Dendritic cell treated with granulocyte-macrophage colony-stimulating factor and Interleukin-4, amounts not matched to agents 40 ng/mL and 50 ng/mL, for 4 days (primary cell): ENCODE measurements at regions not wholly inside any gene's neighbourhood (a gene's known extent, or its start where the extent isn't known, plus 50 kb on each side); places are given as distances from the start of the nearest gene placed in this dataset.

Experiments used
- H3K27ac Mint-ChIP-seq: one replicate; pipeline ENCODE4 v1.8.0; 2022; ENCODE audit warnings: mild to moderate bottlenecking, mixed read lengths
- H3K27me3 Mint-ChIP-seq: one replicate; pipeline ENCODE4 v1.8.0; 2022; ENCODE audit warnings: mild to moderate bottlenecking, mixed read lengths
- H3K36me3 Mint-ChIP-seq: one replicate; pipeline ENCODE4 v1.8.0; 2022; ENCODE audit warnings: low read depth, mixed read lengths
- H3K4me1 Mint-ChIP-seq: one replicate; pipeline ENCODE4 v1.8.0; 2022; ENCODE audit warnings: low read depth, mixed read lengths
- H3K4me3 Mint-ChIP-seq: one replicate; pipeline ENCODE4 v1.8.0; 2022; ENCODE audit warnings: mild to moderate bottlenecking, moderate library complexity, mixed read lengths
- H3K9me3 Mint-ChIP-seq: one replicate; pipeline ENCODE4 v1.8.0; 2022; ENCODE audit warnings: mixed read lengths
- intact Hi-C: fragments of 100-400 bp; cut with micrococcal nuclease; formaldehyde crosslinking; loops from one replicate; pipeline ENCODE4 v1.15.0; 2022

DNA sequence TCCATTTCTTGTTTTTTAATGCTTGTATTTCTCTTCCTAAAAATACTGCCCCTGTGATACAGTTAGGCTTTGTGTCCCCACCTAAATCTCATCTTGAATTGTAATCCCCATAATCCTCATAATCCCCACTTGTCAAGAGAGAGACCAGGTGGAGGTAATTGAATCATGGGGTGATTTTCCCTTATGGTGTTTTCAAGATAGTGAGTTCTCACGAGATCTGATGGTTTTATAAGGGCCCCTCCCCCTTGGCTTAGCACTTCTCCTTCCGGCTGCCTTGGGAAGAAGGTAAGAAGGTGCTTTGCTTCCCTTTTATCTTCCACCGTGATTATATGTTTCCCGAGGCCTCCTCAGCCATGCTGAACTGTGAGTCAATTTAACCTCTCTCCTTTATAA is 227.4 kb downstream of the MAN2A1 start:
- H3K4me3 Mint-ChIP-seq, result no peak overlapping the region
- no peak overlapping the region for H3K27ac Mint-ChIP-seq
- H3K27me3 Mint-ChIP-seq, result no peaks in the 10 kb centered on the region
- intact Hi-C loops, result no loop called here
- H3K4me1 Mint-ChIP-seq, result no peaks in the 10 kb centered on the region
- no peaks in the 10 kb centered on the region for H3K36me3 Mint-ChIP-seq
- no peaks in the 10 kb centered on the region for H3K9me3 Mint-ChIP-seq

DNA sequence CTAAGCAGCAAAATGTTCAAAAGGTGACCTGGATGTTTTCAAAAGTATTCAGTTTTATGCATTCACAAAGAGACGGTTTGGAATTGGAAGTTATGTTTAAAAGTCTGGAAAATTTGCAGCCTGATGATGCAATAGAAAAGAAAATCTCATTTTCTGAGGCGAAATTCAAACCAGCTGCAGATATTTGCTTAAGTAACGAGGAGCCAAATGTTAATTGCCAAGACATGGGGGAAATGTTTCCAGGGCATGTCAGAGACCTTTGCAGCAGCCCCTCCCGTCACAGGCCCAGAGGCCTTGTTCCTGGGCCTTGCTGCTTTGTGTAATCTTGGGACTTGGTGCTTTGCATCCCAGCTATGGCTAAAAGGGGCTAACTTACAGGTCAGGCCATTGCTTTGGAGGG is 228.2 kb downstream of the MAN2A1 start:
- no peaks in the 10 kb centered on the region for H3K4me1 Mint-ChIP-seq
- no peak overlapping the region for H3K4me3 Mint-ChIP-seq
- H3K27me3 Mint-ChIP-seq, result no peaks in the 10 kb centered on the region
- H3K36me3 Mint-ChIP-seq, result no peaks in the 10 kb centered on the region
- H3K27ac Mint-ChIP-seq, result no peak overlapping the region
- no peaks in the 10 kb centered on the region for H3K9me3 Mint-ChIP-seq
- intact Hi-C loops, result no loop called here

DNA sequence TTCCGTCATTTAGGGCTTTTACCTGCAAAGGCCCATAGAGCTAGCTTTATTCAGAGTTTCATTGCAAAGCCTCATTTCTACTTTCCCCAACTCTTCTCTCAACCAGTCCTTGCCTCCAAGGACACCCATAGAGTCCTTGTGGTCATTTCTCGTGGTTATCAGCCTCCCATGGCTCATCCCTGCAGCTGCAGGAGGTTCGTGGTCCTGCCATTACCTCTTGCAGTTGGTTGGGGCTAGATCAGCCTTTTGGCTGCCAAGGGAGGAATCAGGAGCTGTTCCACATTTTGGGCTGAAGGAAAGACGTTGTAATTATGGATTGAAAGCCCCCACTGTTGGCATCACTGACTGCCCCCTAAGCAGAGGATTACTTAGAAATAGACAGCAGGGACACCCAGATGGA is 231.0 kb downstream of the MAN2A1 start:
- Mint-ChIP-seq H3K9me3 (no peaks in the 10 kb centered on the region), H3K4me3 (no peak overlapping the region), H3K27ac (no peak overlapping the region), H3K36me3 (no peaks in the 10 kb centered on the region), H3K4me1 (no peaks in the 10 kb centered on the region), H3K27me3 (no peaks in the 10 kb centered on the region)
- intact Hi-C loops, result no loop called here

DNA sequence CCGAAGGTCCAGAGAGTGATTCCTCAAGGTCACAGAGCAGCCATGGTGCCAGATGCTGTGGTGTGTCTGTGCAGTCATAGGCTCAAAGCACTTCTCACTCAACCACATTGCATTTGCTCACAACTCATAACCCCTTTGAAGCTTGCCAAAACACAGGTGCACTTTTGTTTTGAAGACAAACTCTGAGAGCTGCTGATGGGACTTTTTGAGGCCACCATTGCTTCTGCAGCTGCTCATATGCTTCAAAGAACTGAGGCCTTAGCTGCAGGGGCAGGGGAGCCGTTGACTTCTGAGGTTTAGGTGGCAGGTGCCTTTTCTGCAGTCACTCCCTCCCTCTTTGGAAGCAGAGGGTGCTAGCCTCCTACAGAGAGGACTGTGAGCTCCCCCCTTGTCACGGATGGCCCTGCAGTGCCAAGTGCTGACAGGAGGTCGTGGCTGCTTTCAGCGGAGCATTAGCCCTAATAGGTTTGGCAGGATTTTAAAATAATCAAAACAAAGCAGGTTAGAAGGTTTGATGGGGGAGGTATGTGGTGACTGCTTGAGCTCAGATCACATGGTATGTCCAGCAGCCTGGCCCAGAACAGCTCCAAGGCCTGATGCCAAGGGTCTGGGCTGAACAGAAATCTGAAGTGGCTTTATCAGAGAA is 232.1 kb downstream of the MAN2A1 start:
- Mint-ChIP-seq H3K36me3 (no peaks in the 10 kb centered on the region), H3K4me1 (no peaks in the 10 kb centered on the region), H3K27me3 (no peaks in the 10 kb centered on the region), H3K4me3 (no peak overlapping the region), H3K27ac (no peak overlapping the region), H3K9me3 (no peaks in the 10 kb centered on the region)
- intact Hi-C loops, result no loop called here

DNA sequence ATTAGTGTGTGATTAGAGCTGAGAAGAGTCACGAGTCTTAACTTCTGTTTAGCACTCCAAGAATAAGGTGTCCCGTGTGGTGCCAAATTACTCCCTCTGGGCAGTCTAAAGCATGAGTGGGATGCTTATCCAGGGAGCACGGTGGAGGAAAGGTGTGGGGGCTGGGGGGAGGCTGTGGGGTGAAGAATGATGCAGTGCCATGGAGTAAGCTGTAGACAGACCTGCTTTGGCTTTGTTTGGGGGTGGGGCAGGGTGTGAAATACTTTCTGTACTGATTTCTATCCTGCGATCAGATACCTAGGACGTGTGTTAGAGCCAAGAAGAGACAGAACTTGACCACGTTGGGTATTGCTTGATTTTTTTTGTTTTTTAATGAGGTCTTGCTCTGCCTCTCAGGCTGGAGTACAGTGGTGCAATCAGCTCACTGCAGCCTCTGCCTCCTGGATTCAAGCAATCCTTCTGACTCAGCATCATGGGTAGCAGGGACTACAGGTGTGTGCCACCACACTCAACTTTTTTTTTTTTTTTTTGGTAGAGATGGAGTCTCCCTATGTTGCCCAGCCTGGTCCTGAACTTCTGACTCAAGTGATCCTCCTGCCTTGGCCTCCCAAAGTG is 232.8 kb downstream of the MAN2A1 start:
- Mint-ChIP-seq H3K4me1 (no peaks in the 10 kb centered on the region), H3K27ac (no peak overlapping the region), H3K9me3 (no peaks in the 10 kb centered on the region), H3K27me3 (no peaks in the 10 kb centered on the region), H3K4me3 (no peak overlapping the region), H3K36me3 (no peaks in the 10 kb centered on the region)
- intact Hi-C loops, result no loop called here

DNA sequence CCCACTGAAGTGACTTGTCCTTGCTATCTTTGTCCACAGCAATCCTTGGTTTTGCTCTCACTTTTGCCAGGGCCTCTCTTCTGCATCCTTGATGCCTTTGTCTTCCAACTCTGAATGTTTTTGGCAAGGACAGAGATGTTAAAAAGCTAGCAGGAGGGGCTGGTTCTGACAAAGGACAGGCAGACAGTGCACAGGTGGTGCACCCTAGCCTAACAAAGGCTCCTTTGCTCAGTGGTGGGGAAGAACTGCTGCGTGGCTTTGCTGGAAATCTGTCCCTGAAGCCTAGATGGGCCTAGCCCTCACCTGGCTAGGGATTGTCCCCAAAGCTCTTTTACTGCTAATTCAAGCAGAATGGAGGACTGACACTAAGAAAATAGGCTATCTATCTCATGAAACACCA is 233.5 kb downstream of the MAN2A1 start:
- no peak overlapping the region for H3K4me3 Mint-ChIP-seq
- intact Hi-C loops, result no loop called here
- no peak overlapping the region for H3K27ac Mint-ChIP-seq

DNA sequence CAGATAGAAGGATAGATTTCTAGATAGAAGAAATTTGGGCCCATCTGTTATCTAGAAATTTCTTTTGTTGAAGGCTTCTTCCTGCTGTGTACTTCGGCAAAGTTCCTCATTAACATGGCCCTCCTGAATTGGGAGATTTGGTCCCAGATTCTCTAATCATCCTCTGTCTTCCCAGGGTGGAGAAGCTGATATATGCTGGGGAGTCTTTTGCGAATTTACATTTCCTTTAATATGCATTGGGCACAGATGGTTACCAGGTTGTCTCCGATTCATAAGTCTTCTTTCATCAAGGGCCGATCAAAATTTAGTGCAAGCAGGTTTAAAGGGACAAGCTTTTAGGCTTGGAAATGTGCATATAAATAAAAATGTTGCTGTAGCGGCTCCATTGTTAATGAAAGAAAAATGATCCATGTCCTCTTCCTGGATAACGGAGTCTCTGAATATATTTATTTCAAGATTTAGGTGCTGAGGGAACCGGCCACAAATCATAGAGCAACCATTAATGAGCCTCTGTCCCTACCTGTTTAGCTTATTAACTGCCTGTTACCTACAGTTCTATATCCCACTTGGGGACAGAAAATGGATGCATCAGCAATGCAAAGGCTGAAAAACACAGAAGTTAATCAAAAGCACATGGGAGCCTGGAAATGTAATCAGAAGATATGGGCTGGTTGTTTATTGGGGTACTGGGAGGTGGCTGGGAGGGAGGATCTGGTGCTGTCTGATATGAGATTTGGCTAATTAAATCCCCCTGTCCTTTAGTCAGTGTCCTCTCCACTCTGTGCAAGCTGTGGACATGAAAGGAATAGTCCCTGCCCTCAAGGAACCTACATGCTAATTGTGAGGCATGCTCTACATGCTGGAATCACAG is 234.7 kb downstream of the MAN2A1 start:
- intact Hi-C loops, result no loop called here
- H3K36me3 Mint-ChIP-seq, result no peaks in the 10 kb centered on the region
- no peaks in the 10 kb centered on the region for H3K9me3 Mint-ChIP-seq
- no peak overlapping the region for H3K27ac Mint-ChIP-seq
- H3K4me3 Mint-ChIP-seq, result no peak overlapping the region
- no peaks in the 10 kb centered on the region for H3K27me3 Mint-ChIP-seq
- no peaks in the 10 kb centered on the region for H3K4me1 Mint-ChIP-seq

More for the DNA sequence above, 233.5 kb downstream of the MAN2A1 start:
- H3K4me1 Mint-ChIP-seq, result no peaks in the 10 kb centered on the region
- no peaks in the 10 kb centered on the region for H3K27me3 Mint-ChIP-seq
- no peaks in the 10 kb centered on the region for H3K9me3 Mint-ChIP-seq
- no peaks in the 10 kb centered on the region for H3K36me3 Mint-ChIP-seq

DNA sequence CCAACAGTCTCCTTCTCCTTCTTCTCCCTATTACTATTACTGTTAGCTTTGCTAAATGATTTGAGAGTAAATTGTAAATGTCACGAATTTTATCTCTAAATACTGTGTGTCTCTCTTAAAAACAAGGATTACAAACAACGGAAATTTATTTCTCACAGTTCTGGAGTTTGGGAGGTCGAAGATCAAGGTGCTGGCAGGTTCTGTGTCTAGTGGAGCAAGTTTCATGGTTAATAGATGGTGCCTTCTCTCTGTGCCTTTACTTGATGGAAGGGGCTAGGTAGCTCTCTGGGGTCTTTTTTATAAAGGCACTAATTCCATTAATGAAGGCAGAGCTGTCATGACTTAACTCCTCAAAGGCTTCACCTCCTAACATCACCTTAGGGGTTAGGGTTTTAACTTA is 237.9 kb downstream of the MAN2A1 start:
- Mint-ChIP-seq H3K9me3 (no peaks in the 10 kb centered on the region), H3K27me3 (no peaks in the 10 kb centered on the region), H3K4me1 (no peaks in the 10 kb centered on the region), H3K4me3 (no peak overlapping the region), H3K36me3 (no peaks in the 10 kb centered on the region), H3K27ac (no peak overlapping the region)
- intact Hi-C loops, result no loop called here

DNA sequence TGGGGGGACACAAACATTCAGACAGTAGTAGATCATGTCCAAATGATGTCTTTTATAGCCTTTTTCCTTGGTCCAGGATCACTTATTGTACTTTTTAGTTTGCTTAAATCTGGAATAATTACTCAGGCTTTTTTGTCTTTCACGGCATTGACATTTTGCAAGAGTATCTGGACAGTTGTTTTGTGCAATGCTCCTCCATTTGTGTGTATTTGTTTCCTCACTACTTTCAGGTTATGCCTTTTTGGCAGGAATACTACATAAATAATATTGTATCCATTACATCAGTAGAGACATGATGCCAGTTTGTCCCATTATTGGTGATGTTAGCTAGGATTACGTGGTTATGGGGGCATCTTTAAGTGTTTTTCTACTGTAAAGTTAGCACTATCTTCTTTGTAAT is 238.3 kb downstream of the MAN2A1 start:
- intact Hi-C loops, result no loop called here
- no peak overlapping the region for H3K27ac Mint-ChIP-seq
- H3K9me3 Mint-ChIP-seq, result no peaks in the 10 kb centered on the region

DNA sequence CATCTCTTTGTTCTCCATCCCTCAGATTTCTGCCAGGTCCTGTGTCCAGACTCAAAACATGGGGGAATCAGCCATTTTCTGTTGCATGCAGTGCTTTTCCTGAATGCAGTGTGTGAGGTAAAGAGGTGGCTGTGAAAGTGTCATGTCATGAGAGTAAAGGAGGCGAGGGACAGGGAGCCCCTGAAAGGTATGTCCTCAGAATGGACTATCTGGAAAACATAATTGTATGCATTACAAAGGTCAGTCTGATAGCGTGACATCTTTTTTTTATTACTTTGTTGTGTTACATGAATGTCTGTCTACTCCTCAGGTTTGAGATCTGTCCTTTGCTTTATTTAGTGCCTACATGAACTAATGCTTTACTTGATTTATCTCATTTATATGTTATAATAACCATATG is 239.1 kb downstream of the MAN2A1 start:
- intact Hi-C loops, result no loop called here
- Mint-ChIP-seq H3K27ac (no peak overlapping the region), H3K4me3 (no peak overlapping the region), H3K9me3 (no peaks in the 10 kb centered on the region), H3K27me3 (no peaks in the 10 kb centered on the region), H3K4me1 (no peaks in the 10 kb centered on the region), H3K36me3 (no peaks in the 10 kb centered on the region)

More for the DNA sequence above, 238.3 kb downstream of the MAN2A1 start:
- Mint-ChIP-seq H3K27me3 (no peaks in the 10 kb centered on the region), H3K4me1 (no peaks in the 10 kb centered on the region), H3K36me3 (no peaks in the 10 kb centered on the region), H3K4me3 (no peak overlapping the region)

DNA sequence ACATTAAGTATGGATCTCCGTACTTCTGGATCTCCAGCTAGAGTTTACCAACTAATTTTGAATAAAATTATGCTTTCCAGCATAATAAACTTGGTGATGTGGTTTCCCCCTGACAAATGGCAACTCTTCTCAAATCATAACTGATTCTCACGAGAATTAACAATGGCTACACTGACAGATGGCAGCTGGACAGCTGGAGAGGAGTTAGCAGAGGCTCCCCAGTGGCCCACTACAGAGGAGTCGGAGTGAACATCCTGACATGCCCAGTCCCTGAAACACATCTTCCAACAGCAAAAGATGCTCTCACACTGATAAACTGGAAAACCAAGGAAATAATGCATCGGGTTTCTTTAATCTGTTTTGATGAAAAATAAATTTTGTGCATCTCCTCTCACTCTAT is 239.6 kb downstream of the MAN2A1 start:
- Mint-ChIP-seq H3K27me3 (no peaks in the 10 kb centered on the region), H3K4me3 (no peak overlapping the region), H3K27ac (no peak overlapping the region), H3K4me1 (no peaks in the 10 kb centered on the region), H3K9me3 (no peaks in the 10 kb centered on the region), H3K36me3 (no peaks in the 10 kb centered on the region)
- intact Hi-C loops, result no loop called here

DNA sequence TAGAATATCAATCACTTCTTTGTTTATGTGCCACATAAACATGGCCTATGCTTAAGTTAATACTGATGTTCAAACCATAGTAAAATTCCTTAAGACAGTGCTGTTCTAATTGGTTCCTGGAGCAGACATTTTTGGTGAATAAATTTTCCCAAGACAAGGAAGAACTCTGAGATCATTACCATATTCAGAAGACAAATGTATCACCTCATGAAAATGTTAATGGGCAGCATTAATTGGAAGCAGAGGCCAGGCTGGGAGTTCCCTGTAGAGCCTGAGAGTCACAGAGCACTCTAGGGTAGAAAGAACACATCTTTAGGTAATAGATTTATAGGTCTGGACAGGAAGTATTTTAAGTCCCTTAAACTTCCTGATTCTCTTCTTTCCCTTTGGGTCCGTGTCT is 240.2 kb downstream of the MAN2A1 start:
- Mint-ChIP-seq H3K27ac (no peak overlapping the region), H3K9me3 (no peaks in the 10 kb centered on the region), H3K4me3 (no peak overlapping the region), H3K4me1 (no peaks in the 10 kb centered on the region), H3K27me3 (no peaks in the 10 kb centered on the region), H3K36me3 (no peaks in the 10 kb centered on the region)
- intact Hi-C loops, result no loop called here

DNA sequence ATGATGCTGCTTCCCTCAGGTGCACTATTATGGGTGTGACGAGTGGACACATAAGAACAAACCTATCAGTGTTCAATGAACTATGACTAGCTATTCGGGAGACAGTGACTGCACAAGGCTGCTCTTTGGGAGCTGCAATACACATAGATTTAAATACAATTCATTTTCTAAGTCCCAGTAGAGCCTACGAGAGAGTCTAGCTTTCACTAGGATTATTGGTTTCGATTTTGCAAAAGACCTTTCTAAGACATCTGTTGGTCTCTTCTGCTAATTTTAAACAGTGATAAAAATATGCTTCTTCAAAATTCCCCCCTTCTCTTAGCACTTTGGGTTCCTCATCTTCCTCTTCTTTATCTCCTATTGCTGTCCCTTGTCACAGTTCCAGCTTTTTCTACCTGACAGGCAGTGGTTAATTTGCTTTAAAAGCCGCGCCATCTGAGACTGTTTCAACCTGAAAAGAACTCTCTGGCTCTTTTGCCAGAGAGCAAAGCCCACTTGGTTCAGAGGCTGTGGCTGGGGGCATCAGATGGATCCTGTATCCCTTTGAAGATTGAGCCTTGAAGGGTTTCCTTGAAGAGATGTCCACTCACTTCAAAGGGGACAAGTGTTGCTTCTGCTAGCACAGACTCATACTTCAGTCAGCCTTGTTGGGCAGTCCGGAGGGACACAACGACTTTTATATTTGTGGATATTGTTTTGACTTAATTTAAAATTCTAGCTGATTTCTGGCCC is 241.5 kb downstream of the MAN2A1 start:
- Mint-ChIP-seq H3K4me1 (no peaks in the 10 kb centered on the region), H3K4me3 (no peak overlapping the region), H3K27ac (no peak overlapping the region), H3K9me3 (no peaks in the 10 kb centered on the region), H3K36me3 (no peaks in the 10 kb centered on the region), H3K27me3 (no peaks in the 10 kb centered on the region)
- intact Hi-C loops, result no loop called here
